ENCODE measurements at regions not wholly inside any gene's neighbourhood (a gene's known extent, or its start where the extent isn't known, plus 50 kb on each side); places are given as distances from the start of the nearest gene placed in this dataset.

GRCh38 chr18:73749304-73749703 lies 398.3 kb downstream of the FBXO15 start:
- Histone ChIP-seq H3K4me1 (ENCODE audit: control insufficient read depth, insufficient read depth, low read length) (0 out of 2 replicates have a peak, but pooled peaks cover 2% of the 10 kb centered on the region), H3K36me3 (ENCODE audit: control insufficient read depth, insufficient read depth, low read length) (no peaks in the 10 kb centered on the region), H3K9me3 (ENCODE audit: control insufficient read depth, insufficient read depth, low read length) (no peaks in the 10 kb centered on the region), H3K27ac (ENCODE audit: low read length) (no peak overlapping the region), H3K4me3 (ENCODE audit: low read length) (no peak overlapping the region), H3K27me3 (ENCODE audit: control insufficient read depth, insufficient read depth, low read length) (no peaks in the 10 kb centered on the region)
- no CpG with 5 or more reads among the region's 2 CpGs for WGBS (ENCODE audit: insufficient coverage, insufficient read length)
- DNase-seq (ENCODE audit: low read depth, low spot score): no peak

DNA sequence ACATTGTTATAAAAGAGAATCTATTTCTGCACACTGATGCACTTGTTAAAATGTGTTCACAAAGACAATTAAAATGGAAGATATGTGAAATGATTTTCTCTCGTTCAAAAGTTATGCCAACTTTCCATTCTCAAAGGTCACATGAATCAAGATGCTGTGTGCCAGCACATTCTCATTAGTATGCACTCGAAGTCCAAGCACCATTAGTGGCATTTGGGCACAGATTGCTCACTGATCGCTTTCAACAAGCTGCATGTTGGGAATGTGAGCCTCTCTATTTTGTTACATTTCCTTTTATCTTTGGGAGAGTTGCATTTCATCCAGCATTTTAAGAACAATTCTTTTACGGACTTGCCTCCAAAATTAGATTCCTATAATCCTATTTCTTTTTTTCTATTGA lies 398.9 kb downstream of the FBXO15 start:
- Histone ChIP-seq H3K9me3 (ENCODE audit: control insufficient read depth, insufficient read depth, low read length) (no peaks in the 10 kb centered on the region), H3K4me1 (ENCODE audit: control insufficient read depth, insufficient read depth, low read length) (0 out of 2 replicates have a peak, but pooled peaks cover 2% of the 10 kb centered on the region), H3K27me3 (ENCODE audit: control insufficient read depth, insufficient read depth, low read length) (no peaks in the 10 kb centered on the region), H3K36me3 (ENCODE audit: control insufficient read depth, insufficient read depth, low read length) (no peaks in the 10 kb centered on the region), H3K4me3 (ENCODE audit: low read length) (no peak overlapping the region), H3K27ac (ENCODE audit: low read length) (no peak overlapping the region)
- no CpG with 5 or more reads among the region's 4 CpGs for WGBS (ENCODE audit: insufficient coverage, insufficient read length)
- no peak for DNase-seq (ENCODE audit: low read depth, low spot score)

DNA sequence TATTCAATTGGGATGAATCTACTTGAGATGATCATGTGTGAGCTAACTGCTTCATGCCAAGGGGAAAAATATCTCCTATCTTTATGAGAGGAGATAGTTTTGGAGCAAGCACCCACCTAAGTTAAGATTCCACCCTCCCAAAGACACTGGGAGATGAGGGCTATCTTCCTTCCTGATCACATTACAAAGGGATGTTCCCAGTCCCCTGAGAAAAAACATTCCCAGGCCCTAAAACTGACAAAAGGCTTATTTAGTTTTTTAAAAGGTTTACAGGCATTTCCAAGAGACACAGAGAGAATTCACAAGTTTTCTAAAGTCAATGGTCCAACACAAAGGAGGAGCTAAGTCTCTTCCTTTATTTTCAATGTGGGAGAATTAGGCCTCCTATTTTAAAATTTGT lies 401.5 kb downstream of the FBXO15 start:
- H3K36me3 ChIP-seq (ENCODE audit: control insufficient read depth, insufficient read depth, low read length): no peaks in the 10 kb centered on the region
- peaks cover 3% of the 10 kb centered on the region; the same call in 1 of the 2 replicates for H3K4me1 ChIP-seq (ENCODE audit: control insufficient read depth, insufficient read depth, low read length)
- no peaks in the 10 kb centered on the region for H3K27me3 ChIP-seq (ENCODE audit: control insufficient read depth, insufficient read depth, low read length)
- no peaks in the 10 kb centered on the region for H3K9me3 ChIP-seq (ENCODE audit: control insufficient read depth, insufficient read depth, low read length)
- DNase-seq (ENCODE audit: low read depth, low spot score): no peak
- no peak overlapping the region for H3K4me3 ChIP-seq (ENCODE audit: low read length)
- no peak overlapping the region for H3K27ac ChIP-seq (ENCODE audit: low read length)

DNA sequence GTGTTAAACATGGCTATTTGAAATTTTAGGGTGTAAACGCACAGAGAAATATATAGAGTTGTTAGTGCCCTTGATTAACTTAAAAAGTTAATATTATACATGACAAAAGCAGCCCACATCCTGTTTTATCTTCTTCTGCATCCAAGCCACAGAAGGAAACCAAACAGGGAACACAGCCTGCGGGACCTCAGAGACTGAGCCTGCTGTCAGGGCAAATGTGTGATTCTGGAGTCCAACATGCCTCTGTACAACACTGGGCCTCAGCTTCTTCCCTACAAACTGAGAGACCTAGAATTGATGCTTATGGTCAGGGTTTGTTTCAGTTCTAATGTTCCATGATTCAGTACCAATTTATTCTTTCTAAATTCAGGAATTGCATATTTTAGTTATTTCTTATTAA lies 404.7 kb downstream of the FBXO15 start:
- Histone ChIP-seq H3K27ac (ENCODE audit: low read length) (no peak overlapping the region), H3K4me1 (ENCODE audit: control insufficient read depth, insufficient read depth, low read length) (peaks cover 6% of the 10 kb centered on the region; the same call in 1 of the 2 replicates), H3K4me3 (ENCODE audit: low read length) (no peak overlapping the region), H3K9me3 (ENCODE audit: control insufficient read depth, insufficient read depth, low read length) (no peaks in the 10 kb centered on the region), H3K36me3 (ENCODE audit: control insufficient read depth, insufficient read depth, low read length) (no peaks in the 10 kb centered on the region), H3K27me3 (ENCODE audit: control insufficient read depth, insufficient read depth, low read length) (no peaks in the 10 kb centered on the region)
- no peak for DNase-seq (ENCODE audit: low read depth, low spot score)
- WGBS (ENCODE audit: insufficient coverage, insufficient read length): no CpG with 5 or more reads among the region's 2 CpGs

DNA sequence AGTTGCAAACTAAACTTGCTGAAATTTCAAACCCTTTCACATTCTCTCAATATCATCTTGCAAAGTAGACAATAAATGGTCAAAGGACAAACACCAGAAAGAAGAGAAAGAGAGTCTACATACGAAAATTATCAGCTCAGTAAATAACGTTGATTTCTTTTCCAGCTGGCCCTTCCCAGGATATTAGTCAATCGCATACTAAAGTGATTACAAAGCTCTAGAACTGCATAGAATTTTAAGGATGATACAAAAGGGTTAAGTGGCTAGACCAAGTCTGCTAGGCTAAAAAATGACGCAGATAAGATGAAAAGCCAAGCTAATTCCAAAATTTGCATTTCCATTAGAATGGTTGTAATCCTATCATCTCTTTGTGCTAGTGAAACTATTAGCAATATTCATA lies 405.7 kb downstream of the FBXO15 start:
- H3K9me3 ChIP-seq (ENCODE audit: control insufficient read depth, insufficient read depth, low read length): no peaks in the 10 kb centered on the region
- DNase-seq (ENCODE audit: low read depth, low spot score): no peak
- WGBS (ENCODE audit: insufficient coverage, insufficient read length): no CpG with 5 or more reads among the region's 4 CpGs
- H3K36me3 ChIP-seq (ENCODE audit: control insufficient read depth, insufficient read depth, low read length): no peaks in the 10 kb centered on the region
- no peak overlapping the region for H3K27ac ChIP-seq (ENCODE audit: low read length)
- H3K4me1 ChIP-seq (ENCODE audit: control insufficient read depth, insufficient read depth, low read length): peaks cover 6% of the 10 kb centered on the region; the same call in 1 of the 2 replicates
- H3K27me3 ChIP-seq (ENCODE audit: control insufficient read depth, insufficient read depth, low read length): no peaks in the 10 kb centered on the region
- H3K4me3 ChIP-seq (ENCODE audit: low read length): no peak overlapping the region

DNA sequence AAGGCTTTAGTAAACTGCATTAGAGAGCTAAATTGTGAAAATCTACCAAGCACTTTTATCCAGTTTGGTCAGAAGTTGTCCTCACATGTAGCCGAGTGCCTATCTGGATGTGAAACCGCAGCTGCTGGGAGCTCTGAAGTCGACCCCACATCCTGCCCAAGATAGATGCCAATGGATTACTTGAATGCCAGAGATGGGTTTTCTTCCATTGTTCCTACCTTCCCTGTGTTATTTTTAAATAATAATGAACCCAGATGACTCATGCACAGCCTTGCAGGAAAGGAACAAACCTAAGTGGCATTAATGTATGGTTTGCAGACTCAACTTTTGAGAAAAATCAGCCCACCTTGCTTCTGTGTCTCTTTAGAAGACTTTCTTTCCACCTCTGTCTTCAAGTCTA lies 408.5 kb downstream of the FBXO15 start:
- peaks cover 4% of the 10 kb centered on the region; the same call in 1 of the 2 replicates for H3K4me1 ChIP-seq (ENCODE audit: control insufficient read depth, insufficient read depth, low read length)
- H3K27ac ChIP-seq (ENCODE audit: low read length): no peak overlapping the region
- H3K27me3 ChIP-seq (ENCODE audit: control insufficient read depth, insufficient read depth, low read length): no peaks in the 10 kb centered on the region
- DNase-seq (ENCODE audit: low read depth, low spot score): no peak
- H3K9me3 ChIP-seq (ENCODE audit: control insufficient read depth, insufficient read depth, low read length): no peaks in the 10 kb centered on the region
- H3K36me3 ChIP-seq (ENCODE audit: control insufficient read depth, insufficient read depth, low read length): no peaks in the 10 kb centered on the region
- no CpG with 5 or more reads among the region's 3 CpGs for WGBS (ENCODE audit: insufficient coverage, insufficient read length)
- no peak overlapping the region for H3K4me3 ChIP-seq (ENCODE audit: low read length)

DNA sequence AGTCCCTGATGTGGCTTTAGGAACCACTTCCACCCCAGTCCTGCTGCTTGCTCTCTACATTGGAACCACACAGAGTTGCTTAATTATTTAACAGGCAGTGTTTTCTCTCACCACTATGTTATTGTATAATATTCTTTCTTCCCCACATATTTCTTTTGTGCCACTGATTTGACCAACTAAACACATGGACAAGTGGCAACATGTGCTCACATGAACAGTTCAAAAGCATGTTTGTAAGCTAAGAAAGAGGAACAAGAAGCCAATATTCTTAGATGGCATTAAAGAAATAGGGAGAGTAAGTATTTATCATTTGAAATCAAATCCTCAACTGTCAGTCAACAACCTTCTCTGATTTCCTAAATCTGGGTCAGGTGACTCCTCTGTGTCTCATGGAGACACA lies 409.6 kb downstream of the FBXO15 start:
- no peak for DNase-seq (ENCODE audit: low read depth, low spot score)
- no peaks in the 10 kb centered on the region for H3K36me3 ChIP-seq (ENCODE audit: control insufficient read depth, insufficient read depth, low read length)
- H3K27ac ChIP-seq (ENCODE audit: low read length): no peak overlapping the region
- H3K4me1 ChIP-seq (ENCODE audit: control insufficient read depth, insufficient read depth, low read length): peaks cover 4% of the 10 kb centered on the region; the same call in 1 of the 2 replicates
- H3K27me3 ChIP-seq (ENCODE audit: control insufficient read depth, insufficient read depth, low read length): no peaks in the 10 kb centered on the region
- H3K4me3 ChIP-seq (ENCODE audit: low read length): no peak overlapping the region
- H3K9me3 ChIP-seq (ENCODE audit: control insufficient read depth, insufficient read depth, low read length): no peaks in the 10 kb centered on the region

DNA sequence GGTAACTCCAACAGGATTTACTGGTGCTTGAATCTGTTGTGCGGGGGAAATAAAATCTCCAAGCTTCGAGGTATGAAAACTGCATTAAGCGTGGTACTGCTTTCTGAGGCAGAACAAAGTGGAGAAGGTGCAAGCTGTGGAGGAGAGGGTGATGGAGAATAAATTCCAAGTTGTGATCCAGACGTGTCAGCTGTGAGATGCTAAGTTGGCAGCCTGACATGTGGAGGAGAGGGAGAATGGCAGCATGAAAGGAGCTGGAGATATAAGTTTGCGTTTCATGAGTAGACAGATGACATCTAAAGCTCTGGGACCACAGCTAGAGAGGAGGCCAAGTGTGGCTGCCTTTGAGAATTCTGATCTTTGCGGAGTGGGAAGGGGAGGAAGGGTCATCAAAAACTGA lies 411.8 kb downstream of the FBXO15 start:
- Histone ChIP-seq H3K36me3 (ENCODE audit: control insufficient read depth, insufficient read depth, low read length) (no peaks in the 10 kb centered on the region), H3K27ac (ENCODE audit: low read length) (no peak overlapping the region), H3K27me3 (ENCODE audit: control insufficient read depth, insufficient read depth, low read length) (no peaks in the 10 kb centered on the region), H3K4me3 (ENCODE audit: low read length) (no peak overlapping the region), H3K9me3 (ENCODE audit: control insufficient read depth, insufficient read depth, low read length) (no peaks in the 10 kb centered on the region), H3K4me1 (ENCODE audit: control insufficient read depth, insufficient read depth, low read length) (peaks cover under 1% of the 10 kb centered on the region; the same call in 1 of the 2 replicates)
- no peak for DNase-seq (ENCODE audit: low read depth, low spot score)
- WGBS (ENCODE audit: insufficient coverage, insufficient read length): no CpG with 5 or more reads among the region's 6 CpGs

GRCh38 chr18:73733806-73734314 lies 413.8 kb downstream of the FBXO15 start:
- no peak overlapping the region for H3K27ac ChIP-seq (ENCODE audit: low read length)
- no CpG with 5 or more reads among the region's 4 CpGs for WGBS (ENCODE audit: insufficient coverage, insufficient read length)
- H3K27me3 ChIP-seq (ENCODE audit: control insufficient read depth, insufficient read depth, low read length): no peaks in the 10 kb centered on the region
- H3K36me3 ChIP-seq (ENCODE audit: control insufficient read depth, insufficient read depth, low read length): no peaks in the 10 kb centered on the region
- DNase-seq (ENCODE audit: low read depth, low spot score): no peak
- no peak overlapping the region for H3K4me3 ChIP-seq (ENCODE audit: low read length)
- H3K4me1 ChIP-seq (ENCODE audit: control insufficient read depth, insufficient read depth, low read length): no peaks in the 10 kb centered on the region
- H3K9me3 ChIP-seq (ENCODE audit: control insufficient read depth, insufficient read depth, low read length): no peaks in the 10 kb centered on the region

DNA sequence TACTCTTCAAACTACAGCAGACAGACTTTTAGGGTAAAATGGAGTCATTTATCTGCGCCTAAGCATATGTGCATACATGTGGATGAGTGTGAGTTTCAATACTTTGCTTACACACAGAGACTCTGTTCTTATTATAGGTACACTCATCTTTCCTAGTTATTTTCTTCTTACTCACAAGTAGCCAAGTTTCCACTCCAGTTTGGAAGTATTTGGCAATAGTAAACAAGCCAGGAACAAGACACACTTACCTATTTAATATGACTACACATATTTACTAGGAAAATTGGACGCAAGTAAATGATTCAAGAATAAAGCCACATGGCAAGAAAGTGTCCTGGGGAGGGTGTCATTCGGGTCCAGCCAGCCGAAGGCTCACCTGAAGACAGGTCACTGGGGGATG lies 414.3 kb downstream of the FBXO15 start:
- no CpG with 5 or more reads among the region's 4 CpGs for WGBS (ENCODE audit: insufficient coverage, insufficient read length)
- H3K36me3 ChIP-seq (ENCODE audit: control insufficient read depth, insufficient read depth, low read length): no peaks in the 10 kb centered on the region

DNA sequence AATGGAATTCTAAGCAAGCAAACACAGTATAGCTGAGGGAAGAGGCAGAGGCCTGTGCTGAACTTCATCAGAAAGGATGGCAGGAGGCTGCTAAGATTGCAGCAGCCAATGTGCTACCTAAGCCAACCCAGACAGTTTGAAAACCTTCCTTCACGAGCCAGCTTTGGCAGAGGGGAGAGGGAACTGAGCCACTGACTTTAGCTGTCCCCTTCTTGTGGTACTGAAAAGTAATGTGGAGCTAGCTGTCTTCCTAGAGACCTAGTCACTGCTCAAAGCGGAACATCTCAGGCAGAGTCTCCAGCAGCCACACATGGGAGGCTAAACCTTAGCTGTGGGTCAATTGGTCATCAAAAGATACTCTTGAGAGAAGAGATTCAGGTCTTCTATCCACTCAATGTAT lies 419.0 kb downstream of the FBXO15 start:
- no CpG with 5 or more reads among the region's 2 CpGs for whole genome bisulfite sequencing (ENCODE audit: insufficient coverage, insufficient read length)
- no peak overlapping the region for H3K27ac ChIP-seq (ENCODE audit: low read length)
- no peak overlapping the region for H3K4me3 ChIP-seq (ENCODE audit: low read length)
- no peaks in the 10 kb centered on the region for H3K9me3 ChIP-seq (ENCODE audit: control insufficient read depth, insufficient read depth, low read length)
- no peaks in the 10 kb centered on the region for H3K36me3 ChIP-seq (ENCODE audit: control insufficient read depth, insufficient read depth, low read length)
- no peaks in the 10 kb centered on the region for H3K27me3 ChIP-seq (ENCODE audit: control insufficient read depth, insufficient read depth, low read length)
- no peaks in the 10 kb centered on the region; the same call in 1 of the 2 replicates for H3K4me1 ChIP-seq (ENCODE audit: control insufficient read depth, insufficient read depth, low read length)
- DNase-seq (ENCODE audit: low read depth, low spot score): no peak

More for the DNA sequence above, 414.3 kb downstream of the FBXO15 start:
- Histone ChIP-seq H3K4me1 (ENCODE audit: control insufficient read depth, insufficient read depth, low read length) (no peaks in the 10 kb centered on the region), H3K4me3 (ENCODE audit: low read length) (no peak overlapping the region), H3K27ac (ENCODE audit: low read length) (no peak overlapping the region), H3K9me3 (ENCODE audit: control insufficient read depth, insufficient read depth, low read length) (no peaks in the 10 kb centered on the region), H3K27me3 (ENCODE audit: control insufficient read depth, insufficient read depth, low read length) (no peaks in the 10 kb centered on the region)
- DNase-seq (ENCODE audit: low read depth, low spot score): no peak

Measured in iPS DF 6.9 (cell line).